GM10248 (cell line): ENCODE measurements at regions not wholly inside any gene's neighbourhood (a gene's known extent, or its start where the extent isn't known, plus 50 kb on each side); places are given as distances from the start of the nearest gene placed in this dataset.

ENCODE experiments used
- CTCF ChIA-PET: fragments of 300-600 bp; sonication (Branson Sonifier 250); formaldehyde crosslinking; extraction: SDS; loops from one replicate; lab custom pipeline; 2021; ENCODE audit warnings: antibody characterized with exemption; lab: Yijun Ruan, JAX
- POLR2A ChIA-PET: fragments of 350-650 bp; sonication (Branson Sonifier 250); formaldehyde crosslinking; extraction: SDS; loops from one replicate; lab custom pipeline; 2020; ENCODE audit warnings: antibody characterized with exemption; lab: Yijun Ruan, JAX
- DNase-seq: peaks from one replicate; pipeline ENCODE4 v3.0.0; 2012; ENCODE audit errors: extremely low spot score
- TF ChIP-seq, protein P1 (sequence below): IDR thresholded peaks from 2 replicates; pipeline ENCODE4 v1.5.1; 2012; ENCODE audit warnings: mild to moderate bottlenecking, low read depth; ENCODE audit errors: extremely low read depth, missing control alignments, control extremely low read depth

DNA sequence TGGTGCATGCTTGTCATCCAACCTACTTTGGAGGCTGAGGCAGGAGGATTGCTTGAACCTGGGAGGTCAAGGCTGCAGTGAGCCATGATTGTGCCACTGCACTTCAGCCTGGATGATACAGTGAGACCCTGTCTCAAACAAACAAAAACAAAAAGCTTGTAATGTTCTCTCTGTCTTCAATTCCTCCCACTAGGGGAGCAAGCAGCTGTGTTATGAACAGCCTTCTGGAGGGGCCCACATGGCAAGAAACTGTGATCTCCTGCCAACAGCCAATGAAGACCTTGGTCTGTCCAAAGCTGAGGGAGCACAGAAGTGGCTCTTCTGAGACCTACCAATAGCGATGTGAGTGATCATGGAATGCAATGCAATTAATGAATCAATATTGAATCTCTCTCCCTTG, 229.2 kb downstream of the SEC23IP start:
- CTCF ChIA-PET = interaction anchor here (1.7 kb wide), 1 partner anchor 10 kb away, joined by 4 read pairs; no protein-coding TSS in a partner anchor
- TF ChIP-seq, protein P1, sequence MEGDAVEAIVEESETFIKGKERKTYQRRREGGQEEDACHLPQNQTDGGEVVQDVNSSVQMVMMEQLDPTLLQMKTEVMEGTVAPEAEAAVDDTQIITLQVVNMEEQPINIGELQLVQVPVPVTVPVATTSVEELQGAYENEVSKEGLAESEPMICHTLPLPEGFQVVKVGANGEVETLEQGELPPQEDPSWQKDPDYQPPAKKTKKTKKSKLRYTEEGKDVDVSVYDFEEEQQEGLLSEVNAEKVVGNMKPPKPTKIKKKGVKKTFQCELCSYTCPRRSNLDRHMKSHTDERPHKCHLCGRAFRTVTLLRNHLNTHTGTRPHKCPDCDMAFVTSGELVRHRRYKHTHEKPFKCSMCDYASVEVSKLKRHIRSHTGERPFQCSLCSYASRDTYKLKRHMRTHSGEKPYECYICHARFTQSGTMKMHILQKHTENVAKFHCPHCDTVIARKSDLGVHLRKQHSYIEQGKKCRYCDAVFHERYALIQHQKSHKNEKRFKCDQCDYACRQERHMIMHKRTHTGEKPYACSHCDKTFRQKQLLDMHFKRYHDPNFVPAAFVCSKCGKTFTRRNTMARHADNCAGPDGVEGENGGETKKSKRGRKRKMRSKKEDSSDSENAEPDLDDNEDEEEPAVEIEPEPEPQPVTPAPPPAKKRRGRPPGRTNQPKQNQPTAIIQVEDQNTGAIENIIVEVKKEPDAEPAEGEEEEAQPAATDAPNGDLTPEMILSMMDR = no peak
- DNase-seq = no peak
- POLR2A ChIA-PET = no interaction called here

DNA sequence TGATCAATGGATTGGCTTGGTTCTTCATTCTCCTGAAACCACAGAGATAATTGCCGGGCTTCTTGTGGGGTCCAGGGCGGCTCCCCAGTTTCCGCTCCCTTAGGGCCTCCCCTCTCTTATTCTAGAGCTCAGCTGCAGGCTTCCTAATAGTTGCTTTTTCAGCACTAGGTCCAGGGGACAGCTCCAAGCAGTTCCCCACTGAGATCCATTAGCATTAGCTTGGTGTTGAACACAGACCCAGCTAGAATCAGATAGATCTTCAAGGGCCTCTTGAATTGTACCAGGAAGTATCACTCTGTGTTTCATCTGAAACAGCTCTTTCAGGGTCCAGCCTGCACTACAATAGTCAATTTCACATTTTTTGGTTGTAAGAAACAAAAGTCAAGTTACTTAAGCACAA, 238.7 kb downstream of the SEC23IP start:
- no peak for DNase-seq

DNA sequence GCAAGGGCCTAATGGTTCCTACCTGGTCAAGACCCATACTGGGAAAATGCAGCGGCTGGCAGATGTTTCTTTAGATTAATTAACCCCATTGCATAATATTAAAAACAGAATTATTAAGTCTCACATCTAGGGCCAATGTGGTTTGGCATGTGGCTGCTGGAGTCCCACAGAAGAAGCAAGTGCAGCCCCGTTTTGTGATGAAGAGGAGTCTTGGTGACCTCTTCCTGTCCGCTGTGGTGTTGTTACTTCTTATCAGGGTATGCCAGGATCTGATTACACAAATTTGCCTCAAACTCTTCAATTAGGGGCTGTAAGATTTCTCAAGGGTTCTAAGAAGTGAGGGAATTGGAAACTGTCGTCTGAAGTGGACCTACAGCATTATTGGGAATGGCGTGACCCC, 240.3 kb downstream of the SEC23IP start:
- ChIA-PET POLR2A (no interaction called here), CTCF (no interaction called here)
- TF ChIP-seq, protein P1 = no peak
- no peak for DNase-seq

More for the DNA sequence above, 238.7 kb downstream of the SEC23IP start:
- ChIA-PET POLR2A (no interaction called here), CTCF (interaction anchor here (1.2 kb wide), 1 partner anchor 9 kb away, joined by 4 read pairs; no protein-coding TSS in a partner anchor)
- TF ChIP-seq, protein P1 = no peak

DNA sequence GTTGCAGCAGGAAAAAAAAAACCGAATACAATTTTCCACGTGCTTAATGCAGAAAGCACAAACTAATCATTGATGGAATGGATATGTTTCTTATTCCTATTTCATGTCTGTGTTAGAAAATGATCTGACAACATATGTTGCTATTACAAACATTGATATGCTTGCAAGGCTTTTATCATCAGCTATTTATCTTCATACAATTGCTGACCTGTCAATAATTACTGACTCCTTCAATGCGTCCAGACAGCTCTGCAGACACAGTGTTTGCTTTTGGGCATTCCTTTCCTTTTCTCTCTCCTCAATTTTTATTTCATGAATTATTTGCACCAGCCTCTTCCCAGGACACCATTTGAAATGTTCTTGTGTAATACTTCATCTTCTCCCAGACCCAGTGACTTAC, 246.2 kb downstream of the SEC23IP start:
- DNase-seq = no peak
- POLR2A ChIA-PET = no interaction called here
- TF ChIP-seq, protein P1 = no peak

DNA sequence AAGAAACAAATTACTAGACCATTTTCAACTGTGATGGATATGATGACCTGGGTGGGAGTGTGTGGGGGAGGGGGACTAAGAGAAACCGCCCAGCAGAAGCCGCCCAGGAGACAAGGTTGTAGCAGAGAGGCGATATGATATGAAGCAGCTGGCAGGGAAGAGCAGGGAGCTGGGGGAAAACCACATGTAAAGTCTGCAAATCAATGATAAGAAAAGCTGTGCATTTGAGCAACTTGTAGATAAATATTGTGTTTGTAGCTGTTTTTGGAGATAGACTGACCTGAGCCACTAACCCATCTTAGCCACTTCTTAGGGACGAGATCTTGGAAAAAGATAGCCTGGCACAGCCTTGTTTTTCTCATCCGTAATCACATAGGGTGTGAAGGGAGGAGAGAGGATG, 252.6 kb downstream of the SEC23IP start:
- ChIA-PET CTCF (no interaction called here), POLR2A (no interaction called here)
- no peak for DNase-seq
- TF ChIP-seq, protein P1 = no peak

More for the DNA sequence above, 246.2 kb downstream of the SEC23IP start:
- CTCF ChIA-PET = no interaction called here

DNA sequence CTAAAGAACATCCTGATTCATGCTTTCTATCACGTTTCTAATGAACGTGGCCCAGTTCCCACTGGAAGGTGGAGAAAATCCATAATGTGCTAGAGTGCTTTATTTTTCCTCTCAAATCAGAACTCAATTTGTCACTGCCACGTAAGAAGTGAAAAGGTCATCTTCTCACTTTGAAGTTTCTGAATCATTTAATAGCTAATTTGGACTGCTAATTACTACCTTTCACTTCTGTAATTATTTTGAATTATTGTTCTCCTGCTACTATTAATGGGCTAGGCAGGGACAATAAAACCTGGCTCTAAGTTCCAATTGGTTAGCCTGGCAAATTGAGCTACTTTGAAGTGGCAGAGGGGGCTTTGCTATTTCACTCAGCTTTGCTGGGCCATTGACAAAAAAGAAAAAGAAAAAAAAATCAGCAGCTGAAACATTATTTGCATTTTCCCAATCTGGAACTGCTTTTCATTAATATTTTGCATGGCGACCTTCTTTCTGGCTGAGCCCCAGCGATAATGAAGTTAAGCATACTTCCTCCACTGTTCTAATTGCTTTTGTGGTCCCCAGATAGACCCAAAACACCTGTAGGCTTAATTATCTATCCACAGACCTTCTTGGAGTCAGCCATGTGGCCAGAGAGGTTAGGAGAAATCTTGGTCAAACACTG, 264.2 kb downstream of the SEC23IP start:
- CTCF ChIA-PET = no interaction called here
- DNase-seq = no peak
- POLR2A ChIA-PET = no interaction called here
- TF ChIP-seq, protein P1 = no peak

DNA sequence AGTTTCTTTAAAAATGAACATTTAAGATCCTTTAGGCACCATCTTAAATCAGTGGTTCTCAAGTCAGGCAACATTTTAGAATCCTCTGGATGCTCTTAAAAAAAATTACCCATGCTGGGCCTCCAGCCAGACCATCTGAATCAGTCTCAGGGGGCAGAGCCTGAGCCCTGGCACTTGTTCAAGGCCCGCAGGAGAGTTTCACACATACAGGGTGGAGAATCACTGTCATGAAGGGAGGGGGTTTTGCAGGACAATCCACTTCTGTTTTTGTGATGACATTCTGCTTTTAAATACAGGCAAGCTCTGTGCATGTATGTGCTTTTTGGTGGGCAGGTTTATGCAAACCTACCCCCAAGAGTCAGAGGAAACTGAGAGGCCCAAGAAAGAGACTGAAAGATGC, 268.6 kb downstream of the SEC23IP start:
- TF ChIP-seq, protein P1 = no peak
- ChIA-PET CTCF (interaction anchor here (0.9 kb wide), 1 partner anchor 11 kb away, joined by 3 read pairs; no protein-coding TSS in a partner anchor), POLR2A (no interaction called here)
- no peak for DNase-seq
